Spinal cord (tissue), 9 donors: ENCODE measurements at regions not wholly inside any gene's neighbourhood (a gene's known extent, or its start where the extent isn't known, plus 50 kb on each side); places are given as distances from the start of the nearest gene placed in this dataset.
"Not testable (repeated sequence)": the region's sequence is repeated elsewhere in the genome, so short reads cannot be mapped to it uniquely, and the experiment has no call there.

Experiments
- DNase-seq, 6 donors: peaks; one replicate each; pipeline versions ENCODE4 v3.0.0 to v3.0.0-alpha.2; 2013 to 2015; ENCODE audit warnings: low spot score in 6 of 6, low read depth in 4 of 6
- H3K27ac ChIP-seq: one replicate; pipeline ENCODE4 v1.5.1; 2013; ENCODE audit warnings: low read depth, low read length, control low read depth
- H3K27me3 ChIP-seq: one replicate; pipeline ENCODE4 v1.6.1; 2013; ENCODE audit warnings: low read length; ENCODE audit not compliant: control insufficient read depth, insufficient read depth
- H3K36me3 ChIP-seq: one replicate; pipeline ENCODE4 v1.6.1; 2013; ENCODE audit warnings: low read length; ENCODE audit not compliant: control insufficient read depth, insufficient read depth
- H3K4me1 ChIP-seq: one replicate; pipeline ENCODE4 v1.6.1; 2013; ENCODE audit warnings: low read length; ENCODE audit not compliant: control insufficient read depth, insufficient read depth
- H3K4me3 ChIP-seq: one replicate; pipeline ENCODE4 v1.5.1; 2013; ENCODE audit warnings: low read depth, low read length, control low read depth
- H3K9me3 ChIP-seq: one replicate; pipeline ENCODE4 v1.6.1; 2013; ENCODE audit warnings: low read length; ENCODE audit not compliant: control insufficient read depth, insufficient read depth
- WGBS: methylation state at CpG from one replicate; pipeline ENCODE4 v1.1.5; 2013; ENCODE audit warnings: missing lambda C conversion rate; ENCODE audit not compliant: insufficient coverage; 5-methylcytosine and 5-hydroxymethylcytosine counted together
- donor health status: healthy.

- Histone ChIP-seq H3K9me3 (no peaks in the 10 kb centered on the region), H3K36me3 (no peaks in the 10 kb centered on the region), H3K4me3 (no peak overlapping the region), H3K27ac (no peak overlapping the region), H3K4me1 (no peaks in the 10 kb centered on the region), H3K27me3 (no peaks in the 10 kb centered on the region)
- no peak for DNase-seq
- no CpG with 5 or more reads among the region's 1 CpG for WGBS
Observed at GRCh38 chrX:122940199-122940598, 243.9 kb upstream of the GRIA3 start.

- Histone ChIP-seq H3K9me3 (no peaks in the 10 kb centered on the region), H3K4me3 (no peak overlapping the region), H3K27me3 (no peaks in the 10 kb centered on the region), H3K4me1 (no peaks in the 10 kb centered on the region), H3K36me3 (no peaks in the 10 kb centered on the region), H3K27ac (no peak overlapping the region)
- no CpG with 5 or more reads among the region's 1 CpG for WGBS
- no peak for DNase-seq
Observed at GRCh38 chrX:122941806-122942205, 242.3 kb upstream of the GRIA3 start.

- H3K36me3 ChIP-seq: no peaks in the 10 kb centered on the region
- no peak for DNase-seq
- WGBS: 100% methylated on average over 1 of the region's 3 CpGs
- no peaks in the 10 kb centered on the region for H3K27me3 ChIP-seq
- H3K9me3 ChIP-seq: no peaks in the 10 kb centered on the region
- H3K27ac ChIP-seq: no peak overlapping the region
- H3K4me1 ChIP-seq: no peaks in the 10 kb centered on the region
- H3K4me3 ChIP-seq: no peak overlapping the region
Observed at GRCh38 chrX:122943918-122944317, 240.2 kb upstream of the GRIA3 start.

- 54% methylated on average over 3 of the region's 4 CpGs for WGBS
- H3K27me3 ChIP-seq: no peaks in the 10 kb centered on the region
- H3K9me3 ChIP-seq: no peaks in the 10 kb centered on the region
- H3K4me3 ChIP-seq: no peak overlapping the region
- H3K27ac ChIP-seq: no peak overlapping the region
- H3K36me3 ChIP-seq: no peaks in the 10 kb centered on the region
- DNase-seq: no peak
- H3K4me1 ChIP-seq: no peaks in the 10 kb centered on the region
Observed at GRCh38 chrX:122945328-122945727, 238.8 kb upstream of the GRIA3 start.

GRCh38 chrX:122972604-122973003, 211.5 kb upstream of the GRIA3 start:
- no peak overlapping the region for H3K27ac ChIP-seq
- no CpG with 5 or more reads among the region's 2 CpGs for WGBS
- H3K9me3 ChIP-seq: no peaks in the 10 kb centered on the region
- no peaks in the 10 kb centered on the region for H3K36me3 ChIP-seq
- no peak for DNase-seq
- no peaks in the 10 kb centered on the region for H3K27me3 ChIP-seq
- H3K4me1 ChIP-seq: no peaks in the 10 kb centered on the region
- H3K4me3 ChIP-seq: no peak overlapping the region

- Histone ChIP-seq H3K36me3 (no peaks in the 10 kb centered on the region), H3K27ac (no peak overlapping the region), H3K4me1 (no peaks in the 10 kb centered on the region), H3K4me3 (no peak overlapping the region), H3K9me3 (no peaks in the 10 kb centered on the region), H3K27me3 (no peaks in the 10 kb centered on the region)
- DNase-seq: no peak
- WGBS: no CpG with 5 or more reads among the region's 6 CpGs
Observed at GRCh38 chrX:122982521-122982920, 201.6 kb upstream of the GRIA3 start.

GRCh38 chrX:123002844-123003243, 181.2 kb upstream of the GRIA3 start:
- not testable (repeated sequence) for DNase-seq, H3K4me1 ChIP-seq, H3K36me3 ChIP-seq, H3K4me3 ChIP-seq, H3K27me3 ChIP-seq, H3K9me3 ChIP-seq, H3K27ac ChIP-seq
- WGBS: 67% methylated on average over 1 of the region's 2 CpGs

GRCh38 chrX:123013141-123013540, 170.9 kb upstream of the GRIA3 start:
- H3K27ac ChIP-seq: no peak overlapping the region
- no peaks in the 10 kb centered on the region for H3K4me1 ChIP-seq
- no peaks in the 10 kb centered on the region for H3K27me3 ChIP-seq
- no peak for DNase-seq
- WGBS: no CpG with 5 or more reads among the region's 1 CpG
- no peak overlapping the region for H3K4me3 ChIP-seq
- no peaks in the 10 kb centered on the region for H3K36me3 ChIP-seq
- no peaks in the 10 kb centered on the region for H3K9me3 ChIP-seq

- Histone ChIP-seq H3K27me3 (no peaks in the 10 kb centered on the region), H3K4me3 (no peak overlapping the region), H3K36me3 (no peaks in the 10 kb centered on the region), H3K9me3 (peaks cover 1% of the 10 kb centered on the region), H3K4me1 (no peaks in the 10 kb centered on the region), H3K27ac (no peak overlapping the region)
- WGBS: 22% methylated on average over 1 of the region's 3 CpGs
- no peak for DNase-seq
Observed at GRCh38 chrX:123036401-123036800, 147.7 kb upstream of the GRIA3 start.

GRCh38 chrX:123049071-123049625, 134.9 kb upstream of the GRIA3 start:
- Histone ChIP-seq H3K27me3 (no peaks in the 10 kb centered on the region), H3K4me3 (no peak overlapping the region), H3K27ac (no peak overlapping the region), H3K36me3 (no peaks in the 10 kb centered on the region), H3K4me1 (no peaks in the 10 kb centered on the region), H3K9me3 (no peaks in the 10 kb centered on the region)
- no peak for DNase-seq
- WGBS: 90% methylated on average over 1 of the region's 3 CpGs
